Fibroblast of lung (primary cell): ENCODE measurements at regions not wholly inside any gene's neighbourhood (a gene's known extent, or its start where the extent isn't known, plus 50 kb on each side); places are given as distances from the start of the nearest gene placed in this dataset.

ENCODE experiments used
- DNase-seq, 2 donors: peaks; one replicate each; pipeline versions ENCODE4 v3.0.0 to v3.0.0-alpha.2; 2010; ENCODE audit warnings: low read depth in 2 of 2
- H2AFZ ChIP-seq: 2 replicates; pipeline ENCODE4 v1.5.1; 2012; ENCODE audit warnings: low read length, control low read depth, inconsistent platforms
- H3K27ac ChIP-seq: 2 replicates; pipeline ENCODE4 v1.5.1; 2011; ENCODE audit warnings: low read length, control low read depth; ENCODE audit not compliant: insufficient read depth
- H3K27me3 ChIP-seq: 2 replicates; pipeline ENCODE4 v1.5.1; 2011; ENCODE audit warnings: mild to moderate bottlenecking, low read length; ENCODE audit not compliant: control insufficient read depth, insufficient read depth
- H3K36me3 ChIP-seq: 2 replicates; pipeline ENCODE4 v1.5.1; 2011; ENCODE audit warnings: low read length; ENCODE audit not compliant: control insufficient read depth, insufficient read depth
- H3K4me1 ChIP-seq: 2 replicates; pipeline ENCODE4 v1.5.1; 2011; ENCODE audit warnings: low read length; ENCODE audit not compliant: control insufficient read depth, insufficient read depth; ENCODE audit errors: extremely low read depth
- H3K4me2 ChIP-seq: 2 replicates; pipeline ENCODE4 v1.5.1; 2011; ENCODE audit warnings: low read length, control low read depth; ENCODE audit not compliant: insufficient read depth; ENCODE audit errors: extremely low read depth
- H3K4me3 ChIP-seq, 4 experiments: fragments of 200-600 bp in 1 of 4; sonication (generic) in 1 of 4; replicated peaks in 1 of 4; 2 replicates each; pipeline ENCODE4 v1.5.1; 2011 to 2016; ENCODE audit warnings: low read length in 4 of 4, low read depth in 3 of 4, mild to moderate bottlenecking in 3 of 4, control low read depth in 2 of 4, inconsistent platforms in 1 of 4, mixed read lengths in 1 of 4; ENCODE audit not compliant: insufficient read depth in 1 of 4; ENCODE audit errors: control extremely low read depth in 1 of 4
- H3K79me2 ChIP-seq: 2 replicates; pipeline ENCODE4 v1.5.1; 2012; ENCODE audit warnings: mild to moderate bottlenecking, low read length, inconsistent platforms; ENCODE audit not compliant: control insufficient read depth, insufficient read depth
- H3K9ac ChIP-seq: 2 replicates; pipeline ENCODE4 v1.5.1; 2011; ENCODE audit warnings: mild to moderate bottlenecking, low read length, control low read depth; ENCODE audit not compliant: insufficient read depth
- H3K9me3 ChIP-seq: 2 replicates; pipeline ENCODE4 v1.5.1; 2012; ENCODE audit warnings: low read depth, low read length; ENCODE audit not compliant: control insufficient read depth, insufficient read depth
- H4K20me1 ChIP-seq: 2 replicates; pipeline ENCODE4 v1.5.1; 2011; ENCODE audit warnings: low read length; ENCODE audit not compliant: control insufficient read depth, insufficient read depth; ENCODE audit errors: extremely low read depth
- CTCF ChIP-seq, 2 donors: IDR thresholded peaks in 1 of 2; conservative IDR thresholded peaks in 1 of 2; 1 replicate in 1 of 2; 2 replicates in 1 of 2; pipeline ENCODE4 v1.5.1; 2011 to 2012; ENCODE audit warnings: low read length in 2 of 2, control low read depth in 1 of 2, inconsistent platforms in 1 of 2, low read depth in 1 of 2, mild to moderate bottlenecking in 1 of 2
- EZH2 ChIP-seq: IDR thresholded peaks from 2 replicates; pipeline ENCODE4 v1.5.1; 2012; ENCODE audit warnings: low read length, control low read depth, mild to moderate bottlenecking; ENCODE audit errors: missing control alignments

DNA sequence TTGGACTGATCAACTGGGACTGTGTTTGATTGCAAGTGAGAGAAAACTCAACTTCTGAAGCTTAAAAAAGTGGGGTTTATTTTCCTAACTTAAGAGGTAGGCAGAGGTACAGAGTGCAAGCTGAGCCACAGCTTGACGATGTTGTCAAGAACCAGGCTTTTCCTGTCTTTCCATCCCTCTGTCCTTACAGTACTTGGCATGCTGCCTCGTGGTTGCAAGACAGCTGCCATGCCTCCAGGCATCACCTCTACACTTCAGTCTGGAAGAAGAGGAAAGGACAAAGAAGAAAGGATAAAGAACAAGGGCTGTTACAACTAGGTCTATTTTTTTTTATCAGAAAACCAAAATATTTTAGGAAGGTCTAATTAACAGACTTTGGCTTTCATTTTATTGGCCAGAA, 51.8 kb upstream of the GALNT15 start:
- H4K20me1 ChIP-seq, result no peaks in the 10 kb centered on the region
- H3K4me3 ChIP-seq, result no peak overlapping the region
- no peak for TF ChIP-seq CTCF (conservative IDR thresholded peaks at IDR 0.05 in 1 of 2, IDR thresholded peaks at IDR 0.05 in 1 of 2; ENCODE audit: low read depth in 1 of 2, low read length in 2 of 2)
- no peak for TF ChIP-seq EZH2
- H3K27ac ChIP-seq, result no peak overlapping the region
- H3K79me2 ChIP-seq, result no peaks in the 10 kb centered on the region
- peak in 1 of 2 donors; percentile 55 for DNase-seq
- H3K4me1 ChIP-seq, result peaks cover 19% of the 10 kb centered on the region
- no peak overlapping the region for H3K4me2 ChIP-seq
- H3K27me3 ChIP-seq, result no peaks in the 10 kb centered on the region
- H3K36me3 ChIP-seq, result no peaks in the 10 kb centered on the region
- H2AFZ ChIP-seq, result no peak overlapping the region
- no peaks in the 10 kb centered on the region for H3K9me3 ChIP-seq
- H3K9ac ChIP-seq, result no peak overlapping the region

GRCh38 chr3:16124636-16125035, 49.8 kb upstream of the GALNT15 start:
- no peaks in the 10 kb centered on the region for H3K27me3 ChIP-seq
- no peak overlapping the region for H3K4me3 ChIP-seq
- H3K4me2 ChIP-seq, result no peak overlapping the region
- no peaks in the 10 kb centered on the region for H4K20me1 ChIP-seq
- peak overlapping the region; percentile 80 for H3K27ac ChIP-seq
- TF ChIP-seq EZH2 (no peak), CTCF (conservative IDR thresholded peaks at IDR 0.05 in 1 of 2, IDR thresholded peaks at IDR 0.05 in 1 of 2; ENCODE audit: low read depth in 1 of 2, low read length in 2 of 2) (no peak)
- no peaks in the 10 kb centered on the region for H3K36me3 ChIP-seq
- peaks cover 23% of the 10 kb centered on the region for H3K4me1 ChIP-seq
- peak; percentile 99 to 100 for DNase-seq
- no peak overlapping the region for H3K9ac ChIP-seq
- no peaks in the 10 kb centered on the region for H3K9me3 ChIP-seq
- H2AFZ ChIP-seq, result no peak overlapping the region
- no peaks in the 10 kb centered on the region for H3K79me2 ChIP-seq
